HepG2 (cell line): ENCODE measurements at regions not wholly inside any gene's neighbourhood (a gene's known extent, or its start where the extent isn't known, plus 50 kb on each side); places are given as distances from the start of the nearest gene placed in this dataset.
A peak's percentile ranks its signal among the peaks of the same experiment; 100 is the strongest.

Experiments
- FOXK1 ChIP-seq: sonication (generic); formaldehyde crosslinking; IDR thresholded peaks from 2 replicates; pipeline ENCODE4 v1.4.0; 2020; ENCODE audit warnings: low read depth, missing genetic modification reagents, borderline replicate concordance
- POLR2AphosphoS5 ChIP-seq: IDR thresholded peaks from 2 replicates; pipeline ENCODE4 v1.6.1; 2012; ENCODE audit warnings: low read depth, low read length
- RAD21 ChIP-seq: fragments of 450-650 bp; formaldehyde crosslinking; IDR thresholded peaks from 2 replicates; pipeline ENCODE4 v1.5.0; 2020; ENCODE audit warnings: mild to moderate bottlenecking
- SP1 ChIP-seq, 2 experiments: fragments of 450-650 bp in 1 of 2; sonication (generic) in 1 of 2; formaldehyde crosslinking in 1 of 2; IDR thresholded peaks; 2 replicates each; pipeline versions ENCODE4 v1.4.0 to v1.6.1; 2016 to 2020; ENCODE audit warnings: missing genetic modification reagents in 1 of 2
- SPEN ChIP-seq: sonication (generic); formaldehyde crosslinking; IDR thresholded peaks from 2 replicates; pipeline ENCODE4 v1.5.1; 2020; ENCODE audit warnings: low read depth, mild to moderate bottlenecking, missing genetic modification reagents
- TEF ChIP-seq: sonication (generic); formaldehyde crosslinking; IDR thresholded peaks from 2 replicates; pipeline ENCODE4 v1.5.0; 2020; ENCODE audit warnings: missing genetic modification reagents
- YY1 ChIP-seq: IDR thresholded peaks from 2 replicates; pipeline ENCODE4 v1.6.1; 2011; ENCODE audit warnings: low read length, low read depth, moderate library complexity, mild to moderate bottlenecking; ENCODE audit not compliant: insufficient read depth, insufficient replicate concordance
- ZFX ChIP-seq: sonication (generic); formaldehyde crosslinking; IDR thresholded peaks from 2 replicates; pipeline ENCODE4 v1.4.0; 2020; ENCODE audit warnings: mild to moderate bottlenecking, low read depth, missing genetic modification reagents, moderate library complexity
- ZKSCAN8 ChIP-seq: IDR thresholded peaks from 2 replicates; pipeline ENCODE4 v1.6.1; 2016; ENCODE audit warnings: borderline replicate concordance, missing genetic modification reagents, missing compliant biosample characterization
- ZNF460 ChIP-seq: sonication (generic); formaldehyde crosslinking; IDR thresholded peaks from 2 replicates; pipeline ENCODE4 v1.5.1; 2020; ENCODE audit warnings: missing genetic modification reagents, mild to moderate bottlenecking, borderline replicate concordance
- ZNF512 ChIP-seq: sonication (generic); formaldehyde crosslinking; IDR thresholded peaks from 2 replicates; pipeline ENCODE4 v1.4.0; 2020; ENCODE audit warnings: mild to moderate bottlenecking, missing genetic modification reagents
- ZNF513 ChIP-seq: sonication (generic); formaldehyde crosslinking; conservative IDR thresholded peaks from 2 replicates; pipeline ENCODE4 v1.5.0; 2020; ENCODE audit warnings: missing genetic modification reagents
- ZNF674 ChIP-seq: sonication (generic); formaldehyde crosslinking; IDR thresholded peaks from 2 replicates; pipeline ENCODE4 v1.5.0; 2020; ENCODE audit warnings: low read depth, mild to moderate bottlenecking, missing genetic modification reagents
- ZNF7 ChIP-seq: IDR thresholded peaks from 2 replicates; pipeline ENCODE4 v1.6.1; 2016; ENCODE audit warnings: missing biosample characterization, missing genetic modification reagents
- ZNF768 ChIP-seq: sonication (generic); formaldehyde crosslinking; IDR thresholded peaks from 2 replicates; pipeline ENCODE4 v1.4.0; 2020; ENCODE audit warnings: missing genetic modification reagents
- ZSCAN22 ChIP-seq: sonication (generic); formaldehyde crosslinking; IDR thresholded peaks from 2 replicates; pipeline ENCODE4 v1.4.0; 2020; ENCODE audit warnings: mild to moderate bottlenecking, missing genetic modification reagents
- TF ChIP-seq, protein P1 (sequence below): sonication (generic); formaldehyde crosslinking; IDR thresholded peaks from 2 replicates; pipeline ENCODE4 v1.5.1; 2020; ENCODE audit warnings: mild to moderate bottlenecking, missing genetic modification reagents, borderline replicate concordance

DNA sequence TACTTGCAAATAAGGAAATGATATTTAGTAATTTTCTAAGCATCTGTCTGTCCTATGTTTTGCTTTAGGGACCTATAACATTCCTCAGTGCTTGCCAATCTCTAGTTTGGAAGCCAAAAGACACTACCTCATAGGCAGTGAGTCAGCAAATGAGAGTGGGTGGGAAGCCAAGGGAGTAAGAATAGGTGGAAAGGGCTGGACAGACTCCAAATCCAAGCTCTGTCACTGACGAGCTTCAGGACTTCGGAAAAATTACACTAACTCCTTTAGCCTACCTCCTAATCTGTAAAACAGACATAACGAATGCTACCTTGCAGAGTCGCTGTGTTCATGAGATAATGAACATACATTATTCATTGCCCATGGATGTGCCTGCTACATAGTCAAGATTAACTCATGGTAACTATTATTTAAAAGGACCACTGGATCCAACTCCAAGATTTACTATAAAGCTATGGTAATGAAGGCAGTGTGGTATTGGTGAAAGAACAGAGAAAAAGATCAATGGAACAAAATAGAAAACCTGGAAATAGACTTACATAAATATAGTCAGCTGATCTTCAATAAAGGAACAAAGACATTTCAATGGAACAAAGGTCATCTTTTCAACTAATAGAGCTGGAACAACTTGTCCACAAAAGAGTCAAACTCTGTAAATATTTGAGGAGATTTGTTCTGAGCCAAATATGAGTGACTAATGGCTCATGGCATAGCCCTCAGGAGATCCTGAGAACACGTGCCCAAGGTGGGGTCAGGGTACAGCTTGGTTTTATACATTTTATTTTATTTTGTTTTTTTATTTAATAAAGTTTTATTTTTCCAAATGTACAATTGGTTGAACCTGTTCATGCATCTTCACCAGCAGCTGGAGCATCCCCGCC is 64.1 kb downstream of the FAM50B start (continued):
- TF ChIP-seq ZNF513 (CRISPR knock-in tag) (no peak), SPEN (no peak), ZFX (CRISPR knock-in tag) (no peak), SP1 (IDR thresholded peaks at IDR 0.05) (no peak), SP1 (CRISPR knock-in tag; IDR thresholded peaks at IDR 0.05) (no peak), ZNF512 (CRISPR knock-in tag) (no peak), POLR2AphosphoS5 (0 out of 2 replicates have a peak, but pooled peaks have one; percentile 21), FOXK1 (CRISPR knock-in tag) (0 out of 2 replicates have a peak, but pooled peaks have one; percentile 70), ZSCAN22 (CRISPR knock-in tag) (no peak), ZNF7 (CRISPR knock-in tag) (no peak), RAD21 (CRISPR knock-in tag) (0 out of 2 replicates have a peak, but pooled peaks have one; percentile 12), ZNF674 (no peak), ZNF768 (CRISPR knock-in tag) (no peak), YY1 (no peak), ZKSCAN8 (CRISPR knock-in tag) (no peak), ZNF460 (CRISPR knock-in tag) (no peak), TEF (CRISPR knock-in tag) (no peak; the same call in 1 of the 2 replicates)
- TF ChIP-seq, protein P1, sequence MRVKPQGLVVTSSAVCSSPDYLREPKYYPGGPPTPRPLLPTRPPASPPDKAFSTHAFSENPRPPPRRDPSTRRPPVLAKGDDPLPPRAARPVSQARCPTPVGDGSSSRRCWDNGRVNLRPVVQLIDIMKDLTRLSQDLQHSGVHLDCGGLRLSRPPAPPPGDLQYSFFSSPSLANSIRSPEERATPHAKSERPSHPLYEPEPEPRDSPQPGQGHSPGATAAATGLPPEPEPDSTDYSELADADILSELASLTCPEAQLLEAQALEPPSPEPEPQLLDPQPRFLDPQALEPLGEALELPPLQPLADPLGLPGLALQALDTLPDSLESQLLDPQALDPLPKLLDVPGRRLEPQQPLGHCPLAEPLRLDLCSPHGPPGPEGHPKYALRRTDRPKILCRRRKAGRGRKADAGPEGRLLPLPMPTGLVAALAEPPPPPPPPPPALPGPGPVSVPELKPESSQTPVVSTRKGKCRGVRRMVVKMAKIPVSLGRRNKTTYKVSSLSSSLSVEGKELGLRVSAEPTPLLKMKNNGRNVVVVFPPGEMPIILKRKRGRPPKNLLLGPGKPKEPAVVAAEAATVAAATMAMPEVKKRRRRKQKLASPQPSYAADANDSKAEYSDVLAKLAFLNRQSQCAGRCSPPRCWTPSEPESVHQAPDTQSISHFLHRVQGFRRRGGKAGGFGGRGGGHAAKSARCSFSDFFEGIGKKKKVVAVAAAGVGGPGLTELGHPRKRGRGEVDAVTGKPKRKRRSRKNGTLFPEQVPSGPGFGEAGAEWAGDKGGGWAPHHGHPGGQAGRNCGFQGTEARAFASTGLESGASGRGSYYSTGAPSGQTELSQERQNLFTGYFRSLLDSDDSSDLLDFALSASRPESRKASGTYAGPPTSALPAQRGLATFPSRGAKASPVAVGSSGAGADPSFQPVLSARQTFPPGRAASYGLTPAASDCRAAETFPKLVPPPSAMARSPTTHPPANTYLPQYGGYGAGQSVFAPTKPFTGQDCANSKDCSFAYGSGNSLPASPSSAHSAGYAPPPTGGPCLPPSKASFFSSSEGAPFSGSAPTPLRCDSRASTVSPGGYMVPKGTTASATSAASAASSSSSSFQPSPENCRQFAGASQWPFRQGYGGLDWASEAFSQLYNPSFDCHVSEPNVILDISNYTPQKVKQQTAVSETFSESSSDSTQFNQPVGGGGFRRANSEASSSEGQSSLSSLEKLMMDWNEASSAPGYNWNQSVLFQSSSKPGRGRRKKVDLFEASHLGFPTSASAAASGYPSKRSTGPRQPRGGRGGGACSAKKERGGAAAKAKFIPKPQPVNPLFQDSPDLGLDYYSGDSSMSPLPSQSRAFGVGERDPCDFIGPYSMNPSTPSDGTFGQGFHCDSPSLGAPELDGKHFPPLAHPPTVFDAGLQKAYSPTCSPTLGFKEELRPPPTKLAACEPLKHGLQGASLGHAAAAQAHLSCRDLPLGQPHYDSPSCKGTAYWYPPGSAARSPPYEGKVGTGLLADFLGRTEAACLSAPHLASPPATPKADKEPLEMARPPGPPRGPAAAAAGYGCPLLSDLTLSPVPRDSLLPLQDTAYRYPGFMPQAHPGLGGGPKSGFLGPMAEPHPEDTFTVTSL (CRISPR knock-in tag): peak; percentile 87; the same call in 1 of the 2 replicates
